Stimulated activated CD8-positive, alpha-beta memory T cell treated with anti-CD3 and anti-CD28 coated beads, Interleukin-4, amount 100 ng/mL, for 24 hours (primary cell): ENCODE measurements at regions not wholly inside any gene's neighbourhood (a gene's known extent, or its start where the extent isn't known, plus 50 kb on each side); places are given as distances from the start of the nearest gene placed in this dataset.
"Not testable (repeated sequence)": the region's sequence is repeated elsewhere in the genome, so short reads cannot be mapped to it uniquely, and the experiment has no call there.

Experiments
- DNase-seq: peaks from one replicate; pipeline ENCODE4 v3.0.0-alpha.2; 2020; ENCODE audit warnings: low read depth

DNA sequence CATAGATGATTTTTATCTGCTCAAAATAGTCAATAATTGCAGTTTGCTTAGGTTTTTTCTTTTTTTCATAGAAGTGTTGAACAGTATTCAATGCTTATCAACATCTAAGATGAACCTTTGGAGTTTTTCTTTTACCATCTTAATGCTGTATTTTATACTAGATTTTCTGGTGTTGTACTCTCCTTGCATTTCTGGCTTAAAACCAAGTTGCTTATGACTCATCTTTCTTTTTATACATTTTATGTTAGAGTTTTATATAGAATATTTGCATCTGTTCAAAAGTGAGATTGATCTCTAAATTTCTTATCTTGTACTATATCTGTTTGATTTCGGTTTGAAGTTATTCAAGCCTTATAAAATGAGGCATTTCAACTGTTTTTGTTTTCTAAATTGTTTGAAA lies 232.5 kb downstream of the RFPL4B start:
- DNase-seq, result no peak

DNA sequence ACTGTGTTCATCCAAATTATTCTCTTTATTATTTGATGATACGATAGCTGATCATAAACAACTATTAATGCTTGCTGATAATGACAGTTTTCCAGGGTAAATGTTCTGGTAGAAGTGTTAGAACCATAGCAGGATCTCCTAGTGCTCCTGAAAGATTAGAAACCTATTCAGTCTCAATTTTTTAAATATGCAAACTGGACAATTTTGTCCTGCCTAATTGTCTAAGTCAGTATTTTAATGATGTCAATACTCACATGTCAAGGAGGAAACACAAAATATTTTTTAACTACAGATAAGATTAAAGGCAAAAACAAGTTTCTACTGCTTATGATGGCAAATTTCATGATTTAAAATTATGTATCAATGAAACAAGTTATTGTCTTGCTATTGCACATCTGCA lies 233.9 kb downstream of the RFPL4B start:
- no peak for DNase-seq

DNA sequence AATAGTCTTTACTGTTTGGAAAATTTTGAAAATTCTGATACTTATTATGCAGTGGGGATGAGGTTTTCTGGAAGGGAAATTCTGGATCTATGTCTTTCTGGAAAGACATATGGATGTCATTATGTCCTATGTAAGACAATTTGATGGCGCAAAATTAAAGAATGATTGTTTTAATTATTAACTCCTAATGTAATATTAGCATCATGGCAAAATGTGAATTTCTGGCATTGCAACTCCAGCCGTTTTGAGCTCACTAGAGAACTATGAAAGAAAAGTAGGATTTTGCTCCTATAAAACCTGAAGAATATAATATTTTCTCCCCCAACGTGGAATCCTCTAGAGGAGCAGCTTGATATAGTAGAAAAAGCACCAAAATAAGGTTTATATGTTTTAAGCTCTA lies 243.2 kb downstream of the RFPL4B start:
- DNase-seq, result no peak

DNA sequence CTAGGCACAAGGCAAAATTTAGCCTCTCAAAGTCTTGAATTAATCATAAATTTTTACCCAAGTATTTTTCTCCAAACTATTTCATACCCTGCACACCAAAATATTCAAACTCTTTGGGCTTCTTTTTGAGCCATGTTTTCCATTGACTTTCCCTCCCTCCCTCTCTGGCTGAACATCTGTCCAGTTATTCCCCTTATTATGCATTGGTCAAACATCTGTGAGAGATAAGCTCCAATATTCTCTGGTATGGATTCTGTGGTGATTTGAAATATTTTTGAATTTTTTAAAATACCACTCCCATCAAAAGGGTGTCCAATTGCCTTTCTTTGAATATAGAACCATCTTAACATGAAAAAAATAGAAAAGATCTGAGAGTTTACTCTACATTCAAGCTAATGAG lies 244.2 kb downstream of the RFPL4B start:
- DNase-seq, result no peak

DNA sequence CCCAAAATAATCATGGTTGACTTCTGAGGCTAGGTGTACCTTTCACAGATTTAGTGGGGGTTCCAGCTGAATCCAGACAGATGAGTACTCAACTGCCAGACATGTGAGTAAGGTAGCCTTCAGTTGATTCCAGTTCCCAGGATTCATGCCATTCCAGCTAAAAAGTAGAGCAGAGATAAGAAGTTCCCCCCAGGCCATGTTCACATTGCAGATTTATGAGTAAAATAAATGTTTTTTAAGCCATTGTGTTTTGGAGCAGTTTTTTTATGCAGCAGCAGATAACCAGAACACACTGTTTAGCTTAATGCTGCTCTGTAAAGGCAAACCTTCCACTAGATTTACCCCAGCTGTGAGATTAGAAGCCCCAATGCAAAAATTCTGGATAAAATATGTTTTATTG lies 245.0 kb downstream of the RFPL4B start:
- no peak for DNase-seq

DNA sequence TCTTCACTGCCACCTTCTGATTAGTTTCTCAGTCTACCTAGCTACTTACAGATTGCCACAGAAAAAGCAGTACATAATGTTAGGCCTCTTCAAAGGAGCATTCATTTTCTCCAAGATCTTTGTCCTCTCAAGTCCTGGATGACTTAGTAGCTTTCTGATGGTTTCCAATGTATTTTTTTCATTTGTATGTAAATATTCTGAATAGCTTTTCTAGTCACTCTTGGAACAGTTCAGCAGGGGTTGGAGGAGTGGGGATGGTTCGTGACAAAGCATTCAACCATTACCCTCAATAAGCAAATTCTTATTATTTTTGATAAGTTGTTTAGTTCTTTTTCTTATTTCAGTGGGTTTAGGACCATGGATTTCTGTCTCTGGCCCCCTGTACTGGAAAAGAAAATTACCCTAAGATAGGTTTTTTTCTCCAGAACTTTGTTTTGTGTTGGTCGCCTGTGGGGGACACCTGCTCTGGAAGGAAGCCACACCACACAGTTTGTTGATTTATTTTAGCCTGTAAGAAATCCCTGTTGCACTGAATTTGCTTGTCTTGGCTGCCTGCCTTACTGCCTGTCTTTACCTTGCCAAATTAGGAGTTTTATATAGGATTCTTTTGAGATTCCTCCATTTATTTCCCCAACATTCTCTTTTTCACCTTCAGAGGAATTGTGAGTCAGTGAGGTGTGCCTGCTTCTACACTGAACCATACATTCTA lies 247.9 kb downstream of the RFPL4B start:
- no peak for DNase-seq

DNA sequence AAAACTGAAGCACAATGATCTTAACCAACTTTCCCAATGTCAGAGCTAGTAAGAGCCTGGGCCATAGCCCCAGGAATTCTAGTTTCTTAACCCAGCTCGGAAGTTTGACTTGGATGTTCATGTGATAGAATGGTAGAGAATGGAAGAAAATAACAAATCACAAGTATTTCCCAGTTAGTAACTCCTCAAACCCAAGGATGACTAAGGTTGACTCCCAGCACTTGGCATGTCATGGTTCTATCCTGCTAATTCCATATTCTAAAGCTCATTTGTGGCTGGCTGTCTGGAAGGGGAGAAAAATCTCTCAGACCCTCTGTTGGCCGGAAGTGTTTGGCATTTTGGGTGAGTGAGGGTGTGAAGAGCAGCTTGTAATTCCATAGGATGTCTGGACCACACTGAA lies 248.7 kb downstream of the RFPL4B start:
- DNase-seq, result no peak

DNA sequence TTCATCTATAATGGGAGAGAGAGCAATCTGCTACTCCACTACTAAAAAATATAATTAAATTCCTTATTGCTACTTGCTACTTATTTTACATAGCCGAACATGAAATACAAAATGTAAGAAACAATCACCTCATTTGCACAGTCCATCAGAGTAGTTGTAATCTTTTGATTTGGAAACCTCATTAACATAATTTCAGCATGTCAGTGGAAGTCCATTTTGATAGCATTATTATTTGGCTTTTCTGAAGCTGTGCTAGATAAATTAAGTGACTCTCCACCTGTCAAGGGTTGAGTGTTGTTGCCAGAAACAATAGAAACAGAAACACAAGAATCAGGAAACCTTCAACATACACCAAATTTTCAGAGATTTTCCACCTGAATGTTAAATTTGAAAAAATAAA lies 250.0 kb downstream of the RFPL4B start:
- DNase-seq, result no peak

DNA sequence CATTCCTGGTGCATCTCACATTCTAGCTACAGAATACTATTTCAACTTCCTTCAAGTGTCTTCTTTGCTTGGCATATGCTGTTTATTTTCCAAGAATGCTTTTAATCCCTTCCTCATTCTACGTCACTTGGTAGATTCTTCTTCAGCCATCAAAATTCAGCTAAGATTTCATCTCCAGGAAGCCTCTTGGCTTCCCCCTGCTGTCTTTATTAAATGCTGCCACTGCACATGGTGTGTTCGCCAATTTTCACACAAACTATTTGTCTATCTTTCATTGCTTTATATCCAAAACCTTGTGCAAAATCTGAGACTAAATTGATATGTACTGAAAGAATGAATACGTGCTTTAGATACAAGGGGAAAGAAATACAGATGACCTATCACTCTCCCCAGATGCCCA lies 253.0 kb downstream of the RFPL4B start:
- DNase-seq, result no peak

DNA sequence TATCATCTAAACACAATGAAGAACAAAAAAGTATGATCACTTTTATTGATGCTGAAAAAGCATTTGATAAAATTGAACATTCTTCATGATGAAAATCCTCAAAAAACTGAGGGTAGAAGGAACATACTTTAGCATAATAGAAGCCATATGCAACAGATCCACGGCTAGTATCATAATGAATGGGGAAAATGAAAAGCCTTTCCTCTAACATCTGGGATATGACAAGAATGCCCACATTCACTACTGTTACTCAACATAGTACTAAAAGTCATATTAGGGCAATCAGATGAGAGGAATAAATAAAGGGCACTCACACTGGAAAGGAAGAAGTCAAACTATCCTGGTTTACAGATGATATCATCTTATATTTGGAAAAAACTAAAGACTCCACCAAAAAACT lies 256.6 kb downstream of the RFPL4B start:
- DNase-seq, result no peak

DNA sequence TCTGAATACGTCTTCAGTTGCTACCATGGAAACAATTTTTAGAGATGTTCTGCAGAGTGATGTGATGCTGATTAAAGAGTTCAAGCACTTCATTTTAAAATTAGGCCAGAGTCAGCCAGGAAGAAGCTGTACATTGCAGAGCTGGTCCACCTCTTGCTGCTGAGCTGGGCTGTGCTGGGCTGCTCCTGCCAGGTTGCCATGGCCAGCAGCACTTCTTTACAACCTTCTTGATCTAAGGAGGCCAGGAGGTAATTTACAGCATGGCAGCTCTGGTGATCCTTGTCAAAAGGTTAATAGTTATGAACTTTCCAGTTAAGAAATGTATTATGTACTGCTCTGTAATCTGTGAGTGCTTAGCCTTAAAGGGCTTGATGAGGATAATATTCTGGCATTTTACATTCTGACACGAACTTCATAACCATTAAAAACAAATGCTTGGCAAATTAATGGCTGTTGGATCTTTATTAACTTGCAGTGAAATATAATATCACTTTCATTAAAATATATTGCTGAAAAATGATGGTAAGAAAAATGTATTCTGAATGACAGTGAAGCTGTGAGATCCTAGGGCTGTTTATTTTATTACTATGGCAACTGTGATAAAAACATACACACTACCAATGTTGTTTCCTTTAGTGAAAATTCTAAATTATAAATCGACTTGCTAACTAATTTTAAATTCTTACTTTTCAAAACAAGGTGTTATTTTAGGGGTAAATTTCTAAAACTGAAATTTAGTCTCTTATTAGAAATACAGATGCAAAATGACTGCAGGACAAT lies 259.7 kb downstream of the RFPL4B start:
- DNase-seq, result no peak

DNA sequence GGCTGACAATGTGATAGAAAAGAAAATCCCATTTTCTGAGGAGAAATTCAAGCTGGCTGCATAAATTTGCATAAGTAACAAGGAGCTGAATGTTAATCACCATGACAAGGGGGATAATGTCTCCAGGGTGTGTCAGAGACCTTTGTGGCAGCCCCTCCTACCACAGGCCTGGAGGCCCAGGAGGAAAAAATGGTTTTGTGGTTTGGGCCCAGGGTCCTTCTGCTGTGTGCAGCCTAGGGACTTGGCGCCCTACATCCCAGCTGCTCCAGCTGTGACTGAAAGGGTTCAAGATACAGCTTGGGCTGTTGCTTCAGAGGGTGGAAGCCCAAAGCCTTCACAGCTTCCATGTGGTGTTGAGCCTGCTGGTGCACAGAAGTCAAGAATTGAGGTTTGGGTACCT lies 261.8 kb downstream of the RFPL4B start:
- DNase-seq, result not testable (repeated sequence)

DNA sequence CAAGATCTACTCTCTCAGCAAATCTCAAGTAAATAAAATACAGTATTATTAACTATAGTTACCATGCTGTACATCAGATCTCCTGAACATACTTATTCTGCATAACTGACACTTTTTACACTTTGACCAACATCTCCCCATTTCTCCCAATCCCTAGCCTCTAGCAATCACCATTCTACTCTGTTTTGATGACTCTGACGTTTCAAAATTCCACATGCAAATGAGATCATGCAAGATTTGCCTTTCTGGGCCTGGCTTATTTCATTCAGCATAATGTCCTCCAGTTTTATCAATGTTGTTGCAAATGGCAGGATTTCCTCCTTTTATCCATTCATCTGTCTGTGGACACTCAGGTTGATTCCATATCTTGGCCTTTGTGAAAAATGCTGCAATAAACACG lies 266.3 kb downstream of the RFPL4B start:
- DNase-seq, result no peak

DNA sequence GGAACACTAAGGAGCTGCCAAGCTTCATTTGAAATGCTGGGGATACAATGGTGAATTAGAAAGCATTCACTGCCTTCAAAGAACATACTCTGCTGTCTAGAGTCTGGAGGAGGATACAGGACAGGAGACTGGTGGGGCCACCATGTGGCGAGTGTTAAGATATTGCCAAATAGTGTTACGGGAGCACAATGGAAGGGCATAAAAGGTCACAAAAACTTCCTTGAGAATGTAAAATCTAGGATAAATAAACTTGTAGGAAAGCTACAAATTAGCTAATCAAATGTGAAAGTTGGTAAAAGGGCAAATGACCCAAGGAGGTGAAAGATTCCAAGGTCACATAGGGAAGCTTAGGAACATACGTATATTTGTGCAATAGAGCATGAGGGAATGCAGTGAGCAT lies 271.7 kb downstream of the RFPL4B start:
- no peak for DNase-seq

DNA sequence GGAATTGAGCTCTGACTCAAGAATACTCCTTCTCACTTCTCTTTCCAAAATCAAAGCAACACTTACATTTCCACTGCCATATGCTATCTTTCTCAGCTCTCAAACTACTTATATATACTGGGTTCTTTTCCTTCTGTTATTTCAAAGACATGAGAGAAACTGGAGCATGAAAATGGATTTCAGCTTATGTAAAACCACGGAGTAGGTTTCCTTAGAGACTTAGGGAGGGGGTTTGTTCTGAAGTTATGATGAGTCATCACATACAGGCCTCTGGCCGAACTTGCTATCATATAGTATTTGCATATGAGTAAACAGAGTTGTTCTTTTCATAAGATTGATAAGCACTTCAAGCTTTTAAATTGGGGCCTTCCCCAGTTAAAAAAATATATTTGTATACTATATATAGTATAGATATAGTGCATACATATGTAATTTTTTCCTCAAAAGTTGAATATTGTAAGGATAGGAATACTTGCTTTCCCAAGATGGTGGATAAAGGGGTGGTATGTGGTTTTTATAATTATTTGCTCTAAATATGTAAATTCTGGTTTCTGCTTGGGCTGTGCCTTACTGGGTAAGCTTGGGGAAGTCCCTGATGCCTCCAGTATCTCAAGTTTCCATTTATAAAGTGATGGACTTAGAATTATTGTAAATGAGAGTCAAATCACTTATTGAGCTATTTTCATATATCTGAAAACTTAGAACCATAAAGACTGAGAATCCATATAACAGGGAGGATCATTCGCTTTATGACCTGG lies 273.9 kb downstream of the RFPL4B start:
- no peak for DNase-seq

DNA sequence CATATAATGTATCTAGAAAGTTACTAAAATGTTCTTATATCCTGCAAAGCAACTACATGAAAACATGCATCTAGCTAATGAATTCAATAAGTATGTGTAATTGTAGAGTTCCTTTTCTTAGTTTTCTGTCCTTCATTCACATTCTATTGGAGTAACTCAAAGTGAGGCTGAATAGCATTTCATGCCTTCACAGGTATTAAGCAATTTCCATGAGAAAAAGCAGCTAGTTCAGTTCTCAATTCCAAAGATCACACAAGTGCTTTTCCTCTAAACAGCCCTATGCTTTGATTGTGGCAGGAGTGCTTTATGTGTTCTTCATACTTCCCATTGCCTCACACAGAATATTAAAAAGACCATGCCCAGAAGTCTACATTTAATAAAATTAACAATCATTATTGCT lies 274.9 kb downstream of the RFPL4B start:
- no peak for DNase-seq

DNA sequence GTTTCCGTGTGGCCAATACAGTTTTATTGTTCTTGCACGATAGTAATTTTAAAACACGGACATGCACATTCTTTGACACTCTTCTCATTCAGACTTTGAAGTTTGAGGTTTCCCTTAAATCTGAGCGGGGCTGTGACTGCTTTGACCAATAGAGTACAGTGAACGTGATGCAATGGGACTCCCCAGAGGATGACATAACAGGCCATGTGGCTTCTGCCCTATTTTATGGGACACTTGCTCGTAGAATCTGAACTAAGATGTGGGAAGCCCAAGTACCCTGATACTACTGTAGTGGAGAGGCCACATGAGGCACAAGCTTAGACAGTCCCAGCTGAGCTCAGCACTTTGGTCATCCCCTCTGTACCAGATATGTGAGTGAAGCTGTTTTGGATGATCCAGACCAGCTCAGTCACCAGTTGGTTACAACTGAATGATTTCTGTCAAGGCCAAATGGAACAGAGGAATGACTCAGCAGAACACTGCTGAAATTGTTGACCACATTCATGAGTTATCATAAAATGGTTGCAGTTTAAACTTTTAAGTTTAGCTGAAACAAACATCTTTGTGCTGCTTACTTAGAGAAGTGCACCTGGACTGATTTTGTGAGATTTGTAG lies 279.4 kb downstream of the RFPL4B start:
- no peak for DNase-seq

DNA sequence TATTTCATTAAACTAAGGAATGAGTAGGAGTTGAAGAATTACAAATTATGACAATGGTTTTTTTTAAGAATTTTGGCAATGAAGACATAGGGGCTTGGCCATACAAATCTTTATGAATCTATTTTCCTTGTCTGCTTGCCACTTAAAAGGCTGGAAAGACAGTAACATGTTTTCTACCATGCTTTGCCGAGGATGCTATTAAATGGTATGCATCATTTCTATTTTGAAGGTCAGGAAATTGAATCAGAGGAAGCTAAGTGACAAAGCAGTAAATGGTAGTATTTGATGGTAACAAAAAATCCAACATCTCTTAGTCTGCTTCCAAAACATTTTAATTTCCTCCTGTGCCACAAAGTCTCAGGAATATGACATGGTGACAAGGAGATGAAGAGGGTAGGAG lies 287.2 kb downstream of the RFPL4B start:
- DNase-seq, result no peak

DNA sequence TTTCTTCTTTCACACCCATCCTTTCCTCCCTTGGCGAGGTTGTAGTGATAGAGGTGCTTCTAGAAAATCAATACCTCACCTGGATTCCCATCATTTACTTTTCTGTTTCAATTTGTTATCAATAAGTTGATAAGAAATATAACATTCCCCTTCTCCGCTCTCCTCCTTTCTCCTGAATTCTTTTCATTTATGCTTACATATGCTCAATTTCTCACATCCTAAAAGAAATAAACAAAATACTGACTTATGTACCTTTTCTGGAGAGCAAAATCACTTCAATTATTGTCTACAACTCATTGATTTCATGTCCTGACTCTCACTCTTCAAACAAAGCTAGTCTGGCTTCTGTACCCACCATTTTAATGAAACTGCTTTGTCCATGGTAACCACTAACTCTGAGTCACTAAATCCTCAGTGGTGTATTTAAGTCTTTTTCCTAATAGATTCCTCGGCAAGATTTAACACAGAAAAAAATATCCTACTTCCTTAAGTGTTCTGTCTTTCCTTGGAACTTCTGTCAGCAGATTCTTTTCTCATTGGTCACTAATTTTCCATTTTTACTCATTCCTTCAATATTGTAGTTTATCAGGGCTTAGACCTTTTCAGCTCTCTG lies 289.6 kb downstream of the RFPL4B start:
- DNase-seq, result no peak

DNA sequence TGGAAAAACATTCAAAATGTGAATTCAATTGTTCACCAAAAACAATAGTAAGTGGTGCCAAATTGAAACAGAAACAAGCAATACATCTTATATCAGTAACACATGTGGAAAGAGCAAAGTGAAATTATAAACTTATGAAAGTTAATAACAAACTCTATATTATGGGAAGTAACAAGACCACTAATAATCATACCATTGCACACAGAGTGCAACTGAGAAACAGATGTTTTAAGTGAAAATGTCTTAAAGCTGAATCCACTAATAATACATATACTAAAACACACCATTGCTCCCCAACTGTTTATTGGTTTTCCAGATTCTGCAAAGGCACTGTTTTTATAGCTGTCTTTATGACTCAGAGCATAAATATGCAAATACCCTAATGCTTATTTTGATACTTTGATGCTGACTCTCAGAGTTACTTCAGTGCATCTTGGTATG lies 292.3 kb downstream of the RFPL4B start:
- DNase-seq, result no peak

DNA sequence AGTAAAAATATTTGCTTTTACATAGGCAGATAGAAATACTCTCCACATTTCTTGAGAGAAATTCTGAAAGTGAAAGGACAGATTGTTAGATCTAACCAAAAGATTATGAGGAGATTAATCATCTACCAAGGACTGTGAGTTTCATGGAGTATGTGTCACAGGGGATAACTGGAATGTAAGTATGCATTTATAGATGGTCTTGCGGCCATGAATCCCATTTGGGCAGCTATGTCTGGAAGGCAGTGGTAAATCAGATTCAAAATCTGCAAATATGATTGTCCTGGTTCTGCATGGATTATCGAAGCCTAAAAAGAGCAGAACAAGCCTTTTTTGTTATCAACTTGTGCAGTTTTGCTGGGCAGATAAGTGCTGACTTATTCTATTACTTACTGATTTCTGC lies 293.8 kb downstream of the RFPL4B start:
- no peak for DNase-seq

DNA sequence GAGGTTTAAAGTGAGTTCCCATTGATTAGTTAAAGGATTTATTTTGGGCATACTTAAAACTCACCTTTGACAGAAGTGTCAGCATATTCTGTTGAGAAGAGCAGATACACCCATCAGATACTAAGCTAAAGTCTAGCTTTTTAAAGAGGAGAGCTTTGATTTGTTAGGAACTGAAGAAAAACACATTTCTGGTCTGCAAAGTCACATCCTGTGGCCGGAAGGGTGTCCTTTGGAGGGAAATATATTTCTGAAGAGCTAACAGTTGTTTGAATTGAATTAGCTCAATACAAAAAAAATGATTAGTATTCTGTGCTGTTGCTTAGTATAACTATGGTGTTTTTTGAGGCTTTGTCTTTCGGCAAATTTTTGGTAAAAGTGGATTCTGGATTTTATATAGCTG lies 302.7 kb downstream of the RFPL4B start:
- no peak for DNase-seq
